Tibial nerve (tissue), 4 donors: ENCODE measurements at regions not wholly inside any gene's neighbourhood (a gene's known extent, or its start where the extent isn't known, plus 50 kb on each side); places are given as distances from the start of the nearest gene placed in this dataset.

Source experiments
- DNase-seq, 2 donors: peaks; one replicate each; pipeline ENCODE4 v3.0.0-alpha.2; 2019; ENCODE audit warnings: low spot score in 2 of 2
- H3K27ac ChIP-seq, 4 donors: fragments of 200-600 bp; sonication (generic) in 3 of 4; one replicate each; pipeline ENCODE4 v1.5.1; 2017 to 2019; ENCODE audit warnings: mild to moderate bottlenecking in 1 of 4
- H3K27me3 ChIP-seq, 2 donors: fragments of 200-600 bp; sonication (generic) in 1 of 2; one replicate each; pipeline versions ENCODE4 v1.5.1 to v1.6.0; 2017 to 2019
- H3K36me3 ChIP-seq, 3 donors: fragments of 200-600 bp; sonication (generic); one replicate each; pipeline ENCODE4 v1.5.1; 2018 to 2019
- H3K4me1 ChIP-seq, 4 donors: fragments of 200-600 bp; sonication (generic) in 3 of 4; one replicate each; pipeline ENCODE4 v1.5.1; 2017 to 2019
- H3K4me3 ChIP-seq, 4 donors: fragments of 200-600 bp; sonication (generic) in 3 of 4; one replicate each; pipeline ENCODE4 v1.5.1; 2017 to 2019; ENCODE audit warnings: mild to moderate bottlenecking in 1 of 4, moderate library complexity in 1 of 4
- H3K9me3 ChIP-seq, 4 donors: fragments of 200-600 bp; sonication (generic) in 3 of 4; one replicate each; pipeline ENCODE4 v1.5.1; 2017 to 2019
- EP300 ChIP-seq, 2 donors: sonication (generic); formaldehyde crosslinking; IDR thresholded peaks; one replicate each; pipeline ENCODE4 v1.6.1; 2017; ENCODE audit warnings: antibody characterized with exemption in 2 of 2, mild to moderate bottlenecking in 1 of 2
- POLR2A ChIP-seq, 2 donors: fragments of 450-650 bp; IDR thresholded peaks; one replicate each; pipeline ENCODE4 v1.6.1; 2017; ENCODE audit warnings: antibody characterized with exemption in 2 of 2, mild to moderate bottlenecking in 2 of 2, moderate library complexity in 2 of 2
- WGBS, 2 donors: methylation state at CpG; one replicate each; pipeline ENCODE4 v1.1.5; 2018; 5-methylcytosine and 5-hydroxymethylcytosine counted together
- TF ChIP-seq, protein P1 (sequence below), 5 experiments: fragments of 200-600 bp in 3 of 5; fragments of 450-650 bp in 2 of 5; sonication (generic) in 3 of 5; IDR thresholded peaks; one replicate each; pipeline ENCODE4 v1.5.1; 2016 to 2019; ENCODE audit warnings: antibody characterized with exemption in 5 of 5, mild to moderate bottlenecking in 3 of 5, moderate library complexity in 2 of 5

DNA sequence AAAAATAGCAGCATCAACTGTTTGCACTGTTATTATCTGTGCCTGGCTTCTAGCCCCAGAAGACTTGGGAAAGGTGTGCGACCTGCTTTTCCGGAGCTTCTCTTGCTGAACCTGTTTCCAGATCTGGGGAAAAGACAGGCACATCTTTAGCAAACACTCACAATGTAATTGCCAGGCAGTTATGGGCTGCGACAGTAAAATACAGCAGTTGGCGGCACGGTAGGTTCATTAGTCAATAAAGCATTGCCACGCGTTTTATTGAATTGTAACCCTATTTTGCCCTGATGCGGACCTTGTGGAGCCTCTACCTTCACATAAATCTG lies 223.7 kb upstream of the TSHZ3 start:
- H3K9me3 ChIP-seq, result no peaks in the 10 kb centered on the region
- no peaks in the 10 kb centered on the region for H3K36me3 ChIP-seq
- H3K4me3 ChIP-seq, result no peak overlapping the region
- H3K27me3 ChIP-seq, result no peaks in the 10 kb centered on the region
- TF ChIP-seq EP300 (IDR thresholded peaks at IDR 0.05), result no peak
- no peak for TF ChIP-seq POLR2A (IDR thresholded peaks at IDR 0.05)
- TF ChIP-seq, protein P1, sequence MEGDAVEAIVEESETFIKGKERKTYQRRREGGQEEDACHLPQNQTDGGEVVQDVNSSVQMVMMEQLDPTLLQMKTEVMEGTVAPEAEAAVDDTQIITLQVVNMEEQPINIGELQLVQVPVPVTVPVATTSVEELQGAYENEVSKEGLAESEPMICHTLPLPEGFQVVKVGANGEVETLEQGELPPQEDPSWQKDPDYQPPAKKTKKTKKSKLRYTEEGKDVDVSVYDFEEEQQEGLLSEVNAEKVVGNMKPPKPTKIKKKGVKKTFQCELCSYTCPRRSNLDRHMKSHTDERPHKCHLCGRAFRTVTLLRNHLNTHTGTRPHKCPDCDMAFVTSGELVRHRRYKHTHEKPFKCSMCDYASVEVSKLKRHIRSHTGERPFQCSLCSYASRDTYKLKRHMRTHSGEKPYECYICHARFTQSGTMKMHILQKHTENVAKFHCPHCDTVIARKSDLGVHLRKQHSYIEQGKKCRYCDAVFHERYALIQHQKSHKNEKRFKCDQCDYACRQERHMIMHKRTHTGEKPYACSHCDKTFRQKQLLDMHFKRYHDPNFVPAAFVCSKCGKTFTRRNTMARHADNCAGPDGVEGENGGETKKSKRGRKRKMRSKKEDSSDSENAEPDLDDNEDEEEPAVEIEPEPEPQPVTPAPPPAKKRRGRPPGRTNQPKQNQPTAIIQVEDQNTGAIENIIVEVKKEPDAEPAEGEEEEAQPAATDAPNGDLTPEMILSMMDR (IDR thresholded peaks at IDR 0.05), result no peak
- 80 to 85% methylated on average over 8 of the region's 8 CpGs for WGBS, 2 donors
- H3K4me1 ChIP-seq, result no peaks in the 10 kb centered on the region
- no peak for DNase-seq
- H3K27ac ChIP-seq, result no peak overlapping the region

DNA sequence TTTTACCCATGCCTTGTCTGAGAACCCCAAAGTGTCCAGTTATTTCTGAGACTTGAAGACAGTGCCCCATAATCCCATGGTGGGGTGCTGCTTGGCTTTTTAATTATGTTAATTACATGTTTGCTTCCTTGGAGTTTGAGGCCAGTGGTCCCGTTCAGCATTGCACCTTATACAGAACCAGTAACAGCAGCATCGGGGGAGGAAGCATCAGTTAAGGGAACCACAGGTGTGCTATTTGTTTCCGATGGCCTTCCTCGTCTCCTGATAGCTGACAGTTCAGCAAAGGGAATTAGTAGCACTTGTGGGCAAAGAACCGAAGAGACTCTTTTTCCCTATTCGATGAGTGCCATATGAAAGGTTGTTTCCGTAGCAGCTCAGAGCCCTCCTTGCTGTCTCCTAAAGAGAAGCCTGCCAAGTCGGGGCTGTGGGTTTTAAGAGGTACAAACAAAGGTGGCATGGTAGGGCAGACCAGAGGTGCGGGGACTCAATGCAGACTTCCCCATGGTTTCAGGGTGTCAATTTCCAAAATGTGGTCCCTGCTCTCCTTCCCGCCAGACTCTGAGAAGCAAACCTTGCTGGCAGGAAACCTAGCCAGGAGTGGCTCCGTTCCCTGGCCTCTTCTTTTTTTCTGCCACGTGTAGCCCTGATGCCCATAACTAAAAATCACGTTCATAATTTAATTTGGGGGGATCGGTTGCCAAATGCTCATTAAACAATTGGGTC lies 225.2 kb upstream of the TSHZ3 start:
- Histone ChIP-seq H3K27me3 (no peaks in the 10 kb centered on the region), H3K4me3 (no peak overlapping the region), H3K4me1 (no peaks in the 10 kb centered on the region), H3K27ac (no peak overlapping the region), H3K9me3 (no peaks in the 10 kb centered on the region), H3K36me3 (no peaks in the 10 kb centered on the region)
- no peak for TF ChIP-seq POLR2A (IDR thresholded peaks at IDR 0.05)
- no peak for TF ChIP-seq EP300 (IDR thresholded peaks at IDR 0.05)
- TF ChIP-seq, protein P1 (IDR thresholded peaks at IDR 0.05), result no peak
- 74 to 79% methylated on average over 14 of the region's 14 CpGs for WGBS, 2 donors
- DNase-seq, result no peak

DNA sequence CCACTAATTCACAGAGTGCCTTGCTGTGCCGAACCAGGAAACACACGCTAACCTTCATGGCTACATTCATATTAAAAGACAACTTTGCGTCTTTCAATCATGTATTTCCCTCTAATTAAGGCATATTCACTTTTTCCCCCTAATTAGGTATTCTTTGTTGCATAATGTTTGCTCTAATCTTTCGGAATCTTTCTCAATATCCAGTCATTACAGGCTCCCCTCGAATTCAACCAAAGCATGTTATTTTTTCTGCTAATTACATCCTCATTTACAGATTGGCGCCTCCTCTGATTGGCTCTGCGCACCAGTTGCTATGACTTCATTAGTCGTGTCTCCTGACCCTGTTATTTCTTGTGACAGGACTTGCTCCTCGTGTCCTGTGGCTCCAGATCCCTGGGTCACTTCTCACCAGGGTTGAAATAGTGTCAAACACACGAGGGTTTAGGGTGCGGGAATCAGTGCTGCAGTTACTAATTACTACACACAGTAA lies 226.7 kb upstream of the TSHZ3 start:
- DNase-seq, result no peak
- no peak overlapping the region for H3K27ac ChIP-seq
- H3K36me3 ChIP-seq, result no peaks in the 10 kb centered on the region
- no peaks in the 10 kb centered on the region for H3K4me1 ChIP-seq
- 78 to 79% methylated on average over 11 of the region's 11 CpGs for WGBS, 2 donors
- no peaks in the 10 kb centered on the region for H3K9me3 ChIP-seq
- H3K4me3 ChIP-seq, result no peak overlapping the region
- H3K27me3 ChIP-seq, result no peaks in the 10 kb centered on the region
- TF ChIP-seq EP300 (IDR thresholded peaks at IDR 0.05) (no peak), POLR2A (IDR thresholded peaks at IDR 0.05) (no peak)
- TF ChIP-seq, protein P1 (IDR thresholded peaks at IDR 0.05), result no peak

DNA sequence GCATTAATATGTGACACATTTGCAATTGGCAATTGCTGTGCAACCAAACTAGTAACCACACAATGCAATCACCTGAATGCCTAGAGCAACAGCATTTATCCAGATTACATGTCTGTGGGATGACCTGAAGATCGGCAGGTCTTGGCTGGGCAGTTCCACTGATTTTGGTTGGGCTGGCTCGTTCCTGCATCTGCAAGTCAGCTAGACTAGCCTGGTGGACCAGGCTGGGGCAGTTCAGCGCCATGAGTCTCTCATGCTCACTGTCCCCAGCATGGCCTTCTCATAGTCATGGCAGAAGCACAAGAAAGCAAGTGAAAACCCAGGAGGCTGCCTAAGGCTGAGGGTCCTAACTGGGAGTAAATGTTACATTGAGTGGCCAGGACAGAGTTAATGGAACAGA lies 229.1 kb upstream of the TSHZ3 start:
- Histone ChIP-seq H3K36me3 (no peaks in the 10 kb centered on the region), H3K4me1 (no peaks in the 10 kb centered on the region), H3K9me3 (no peaks in the 10 kb centered on the region), H3K27me3 (no peaks in the 10 kb centered on the region), H3K4me3 (no peak overlapping the region), H3K27ac (no peak overlapping the region)
- no peak for DNase-seq
- 68 to 93% methylated on average over 3 of the region's 3 CpGs for WGBS, 2 donors
- TF ChIP-seq, protein P1 (IDR thresholded peaks at IDR 0.05), result no peak
- no peak for TF ChIP-seq POLR2A (IDR thresholded peaks at IDR 0.05)
- no peak for TF ChIP-seq EP300 (IDR thresholded peaks at IDR 0.05)

DNA sequence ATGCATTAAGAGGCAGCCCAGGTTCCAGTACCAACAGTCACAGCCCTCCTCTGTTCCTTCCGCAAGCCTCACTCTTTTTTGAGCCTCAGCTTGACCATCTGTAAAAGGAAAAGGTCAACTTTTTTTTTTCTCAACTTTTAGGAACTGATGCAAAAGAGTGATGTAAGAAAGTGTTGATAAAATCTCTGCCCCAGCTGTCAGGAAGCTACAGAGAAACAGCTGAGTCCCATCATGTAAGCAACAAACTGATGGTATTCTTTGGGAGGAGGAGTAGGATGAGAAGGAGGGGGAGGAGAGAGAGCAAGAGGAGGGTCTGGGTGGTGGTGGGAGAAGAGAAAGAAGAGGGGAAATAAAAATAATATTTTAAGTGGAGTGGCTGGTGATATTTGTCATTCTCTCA lies 233.9 kb upstream of the TSHZ3 start:
- H3K9me3 ChIP-seq, result no peaks in the 10 kb centered on the region
- H3K36me3 ChIP-seq, result no peaks in the 10 kb centered on the region
- H3K27ac ChIP-seq, result no peak overlapping the region
- no peak overlapping the region for H3K4me3 ChIP-seq
- H3K4me1 ChIP-seq, result no peaks in the 10 kb centered on the region
- 74 to 77% methylated on average over 1 of the region's 1 CpG for WGBS, 2 donors
- TF ChIP-seq POLR2A (IDR thresholded peaks at IDR 0.05) (no peak), EP300 (IDR thresholded peaks at IDR 0.05) (no peak)
- TF ChIP-seq, protein P1 (IDR thresholded peaks at IDR 0.05), result no peak
- no peaks in the 10 kb centered on the region for H3K27me3 ChIP-seq
- DNase-seq, result no peak
